HG03469 (cell line): ENCODE measurements at regions not wholly inside any gene's neighbourhood (a gene's known extent, or its start where the extent isn't known, plus 50 kb on each side); places are given as distances from the start of the nearest gene placed in this dataset.
"Not testable (repeated sequence)": the region's sequence is repeated elsewhere in the genome, so short reads cannot be mapped to it uniquely, and the experiment has no call there.

Experiments used
- ATAC-seq: cut with Tn5 transposase; IDR thresholded peaks from one replicate; pipeline ENCODE4 v1.9.1; 2021; ENCODE audit warnings: mild to moderate bottlenecking, moderate library complexity, moderate number of reproducible peaks; ENCODE audit not compliant: unreplicated experiment

DNA sequence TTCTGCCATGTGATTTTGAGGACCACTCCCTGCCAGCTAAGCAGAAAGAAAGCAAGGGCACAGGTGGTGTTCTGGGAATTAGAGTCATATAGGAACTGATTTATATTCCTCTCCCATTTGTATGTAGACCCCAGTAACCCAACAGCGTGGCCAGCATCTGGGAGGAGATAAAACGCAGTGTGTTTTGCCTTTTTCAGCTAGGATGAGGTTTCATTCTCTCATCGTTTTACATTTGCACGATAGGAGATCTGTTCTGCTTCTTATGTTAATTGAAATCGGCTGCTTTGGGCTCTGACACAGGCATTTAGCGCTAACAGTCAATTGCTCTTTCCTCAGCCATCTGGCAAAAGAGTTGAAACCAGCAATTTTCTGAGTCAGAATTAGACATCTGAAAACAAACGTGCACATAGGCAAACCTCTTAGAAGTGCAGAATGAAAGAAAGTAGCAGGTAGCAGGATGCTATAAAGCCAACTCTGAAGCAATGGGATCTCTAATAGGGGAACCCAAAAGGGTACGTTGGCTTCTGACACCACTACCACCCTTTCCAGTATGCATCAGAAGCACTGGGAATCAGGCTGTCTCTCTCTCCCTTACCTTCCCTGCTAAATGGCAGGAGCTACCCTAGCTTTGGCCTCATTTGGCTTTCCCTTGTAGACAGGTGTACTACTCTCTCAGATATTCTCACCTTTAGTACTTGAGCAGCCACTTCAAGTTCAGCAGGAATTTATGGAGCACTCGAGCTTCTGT is 219.1 kb downstream of the PHLDA1 start:
- ATAC-seq, result no peak

DNA sequence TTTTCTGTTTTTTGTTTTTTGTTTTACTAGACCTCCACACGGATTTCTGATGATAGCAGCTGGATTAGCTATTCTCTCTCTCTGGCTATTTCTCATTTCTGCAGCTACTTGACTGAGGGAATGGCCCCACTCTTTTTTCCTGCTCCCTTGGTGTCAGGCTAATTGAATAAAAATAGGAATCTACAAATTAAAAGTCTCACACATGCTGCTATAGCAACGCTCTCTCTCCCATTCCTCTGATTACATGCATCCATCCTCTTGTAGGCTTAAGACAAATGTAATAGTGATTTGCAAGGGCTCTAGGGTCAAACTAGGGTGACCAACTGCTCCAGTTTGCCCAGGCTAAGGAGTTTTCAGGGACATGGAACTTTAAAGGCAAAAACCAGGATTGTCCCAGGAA is 221.8 kb downstream of the PHLDA1 start:
- ATAC-seq, result no peak

DNA sequence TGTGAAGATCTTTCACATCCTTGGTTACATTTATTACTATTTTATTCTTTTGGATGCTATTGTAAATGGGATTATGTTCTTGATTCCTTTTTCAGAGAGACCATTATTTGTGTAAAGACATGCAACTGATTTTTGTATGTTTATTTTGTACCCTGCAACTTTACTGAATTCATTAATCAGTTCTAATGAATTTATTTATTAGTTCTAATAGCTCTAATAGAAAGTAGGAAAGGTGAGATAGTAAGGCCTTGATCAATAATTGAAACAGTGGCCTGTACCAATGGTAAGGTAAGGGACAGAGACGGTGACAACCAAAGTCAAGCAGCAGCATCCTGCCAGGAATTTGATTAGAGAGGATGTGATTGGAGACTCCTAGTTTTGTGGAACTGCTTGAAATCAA is 224.1 kb downstream of the PHLDA1 start:
- no peak for ATAC-seq

DNA sequence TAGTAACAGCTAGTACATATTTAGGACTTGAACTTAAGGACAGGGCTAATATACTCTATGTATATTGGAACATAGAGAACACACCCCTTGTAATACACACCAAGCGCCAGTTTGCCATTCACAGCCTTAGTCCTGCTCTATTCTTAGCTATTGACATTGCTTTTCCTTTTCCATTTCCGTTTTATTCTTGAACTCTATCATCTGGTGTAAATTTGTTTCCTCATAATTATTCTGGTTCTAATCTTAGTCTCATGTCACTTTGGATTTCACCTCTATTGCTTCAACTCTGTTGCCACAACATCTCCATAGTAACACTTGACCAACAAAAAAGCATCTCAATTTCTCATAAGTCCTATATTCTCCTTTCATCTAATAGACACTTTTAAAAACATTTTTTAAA is 225.7 kb downstream of the PHLDA1 start:
- ATAC-seq, result no peak

DNA sequence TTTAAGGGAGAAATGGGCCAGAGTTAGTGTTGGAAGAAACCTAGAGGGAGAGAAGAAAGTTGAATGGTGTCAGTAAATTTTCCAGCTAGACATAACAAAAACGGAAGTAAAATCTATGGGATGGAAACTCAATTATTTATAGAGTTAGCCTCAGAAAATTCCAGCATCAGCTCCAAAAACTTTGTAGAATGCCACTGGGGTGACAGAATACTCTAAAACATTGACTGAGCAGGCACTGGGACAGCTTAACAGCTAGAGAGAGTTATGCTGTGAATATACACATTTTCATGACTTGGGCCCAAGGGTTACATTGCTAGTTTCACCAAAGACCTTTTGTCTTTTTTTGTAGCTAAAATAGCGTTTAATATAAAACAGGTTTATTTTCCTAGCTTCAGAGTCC is 226.3 kb downstream of the PHLDA1 start:
- ATAC-seq, result no peak

DNA sequence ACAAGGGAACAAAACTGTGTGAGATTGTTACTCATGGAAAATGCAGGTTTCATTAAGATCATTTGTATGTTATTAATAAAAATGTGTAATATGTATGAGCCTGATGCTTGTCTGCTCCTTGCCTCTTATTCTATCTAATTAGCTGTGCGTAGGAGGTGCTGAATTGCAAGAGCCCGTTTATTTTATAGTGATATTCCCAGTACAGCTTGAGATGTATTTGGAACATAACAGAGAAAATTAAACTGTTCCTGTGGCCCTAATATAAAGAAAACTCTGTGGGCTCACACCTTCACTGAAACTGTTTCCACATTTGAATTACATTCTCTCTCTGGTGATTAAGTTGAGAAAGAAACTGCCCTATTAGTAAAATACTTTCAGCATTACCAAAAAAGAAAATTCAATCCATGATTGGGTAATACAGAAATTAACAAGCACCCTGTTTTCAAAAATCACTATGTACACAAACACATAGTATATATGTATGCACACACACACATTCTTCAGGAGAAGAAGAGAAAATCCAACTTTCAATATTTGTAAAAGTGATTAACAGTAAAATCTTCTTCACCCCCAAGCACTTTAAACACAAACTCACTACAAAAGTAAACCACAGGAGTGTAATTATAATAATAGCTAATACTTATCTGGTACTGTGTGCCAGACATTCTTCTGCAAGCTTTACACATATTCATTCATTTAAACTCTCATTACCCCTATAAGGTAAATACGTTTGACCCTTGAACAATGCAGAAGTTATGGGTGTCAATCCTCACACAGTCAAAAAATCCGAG is 233.2 kb downstream of the PHLDA1 start:
- no peak for ATAC-seq

DNA sequence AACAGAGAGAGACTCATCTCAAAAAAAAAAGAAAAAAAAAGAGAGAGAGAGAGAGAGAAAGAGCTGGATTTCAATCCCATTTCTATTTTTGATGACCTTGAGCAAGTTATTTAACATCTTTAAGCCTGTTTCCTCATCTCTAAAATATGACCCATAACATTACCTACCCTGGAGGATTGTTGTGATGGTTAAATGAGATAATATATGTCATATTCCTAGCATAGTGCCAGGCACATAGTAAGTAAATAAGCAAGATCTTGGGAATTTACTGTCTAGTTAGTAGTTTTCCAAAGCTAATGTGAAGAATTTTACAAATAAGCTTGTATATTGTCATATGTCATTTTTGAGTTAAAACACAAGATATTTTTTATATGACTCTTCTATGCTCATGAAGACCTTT is 236.5 kb downstream of the PHLDA1 start:
- no peak for ATAC-seq

DNA sequence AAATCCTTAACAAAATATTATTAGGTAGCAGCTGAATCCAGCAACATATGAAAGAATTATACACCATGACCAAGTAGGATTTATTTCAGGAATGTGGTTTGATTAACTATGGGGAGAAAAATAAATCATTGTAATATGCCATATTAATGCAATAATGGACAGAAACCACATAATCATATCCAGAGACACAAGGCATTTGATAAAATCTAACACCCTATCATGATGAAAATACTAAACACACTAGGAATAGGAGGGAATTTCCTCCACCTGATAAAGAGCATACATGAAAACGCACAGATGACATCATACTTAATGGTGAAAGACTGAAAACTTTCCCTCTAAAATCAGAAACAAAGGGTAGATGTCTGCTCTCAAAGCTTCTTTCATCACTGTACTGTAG is 238.9 kb downstream of the PHLDA1 start:
- no peak for ATAC-seq

DNA sequence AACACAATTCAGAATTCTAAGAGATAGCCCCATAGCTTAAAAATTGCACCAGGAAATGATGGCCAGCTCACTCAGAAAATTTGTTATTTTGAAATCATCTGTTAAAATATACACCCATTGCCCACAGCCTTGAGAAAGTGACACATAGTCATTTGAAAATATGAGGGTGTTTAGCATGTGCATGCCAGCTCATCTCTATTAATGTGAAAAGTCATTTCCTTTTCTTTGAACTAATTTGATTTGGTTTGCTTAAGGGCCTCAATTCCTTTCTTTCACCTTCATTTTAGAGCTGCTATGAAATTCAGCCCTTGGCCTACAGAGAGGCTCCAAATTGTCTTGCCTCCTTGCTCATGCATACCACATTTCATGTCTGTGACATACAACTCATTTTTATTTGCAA is 241.4 kb downstream of the PHLDA1 start:
- no peak for ATAC-seq

DNA sequence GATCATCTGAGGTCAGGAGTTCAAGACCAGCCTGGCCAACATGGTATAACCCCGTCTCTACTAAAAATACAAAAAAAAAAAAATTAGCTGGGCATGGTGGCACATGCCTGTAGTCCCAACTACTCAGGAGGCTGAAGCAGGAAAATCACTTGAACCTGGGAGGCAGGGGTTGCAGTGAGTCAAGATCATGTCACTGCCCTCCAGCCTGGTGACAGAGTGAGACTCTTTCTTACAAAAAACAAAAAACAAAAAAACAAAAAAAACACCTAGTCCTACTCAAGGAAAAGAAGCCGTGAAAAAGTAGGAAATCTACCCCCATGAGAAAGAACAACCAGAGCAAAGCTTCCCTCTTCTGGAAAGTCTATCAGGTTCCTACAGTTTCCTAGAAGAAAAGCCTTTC is 244.4 kb downstream of the PHLDA1 start:
- ATAC-seq, result not testable (repeated sequence)

DNA sequence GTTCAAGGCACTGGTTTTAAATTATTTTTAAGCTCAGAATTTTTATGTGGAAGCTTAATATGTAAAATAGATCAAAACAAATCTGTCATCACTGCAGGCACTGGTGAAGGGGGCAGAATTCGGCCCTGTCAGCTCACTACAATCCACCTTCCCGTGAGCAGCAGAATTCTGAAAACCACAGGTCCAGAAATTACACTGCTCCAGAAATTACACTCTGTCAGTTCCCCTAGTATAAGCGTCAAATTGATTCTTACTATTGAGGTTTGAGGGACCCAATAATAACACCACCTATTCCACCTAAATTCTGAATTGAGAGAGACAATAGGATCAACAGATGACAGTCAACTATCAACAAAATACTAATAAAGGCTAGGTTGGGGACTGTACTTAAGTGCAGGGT is 245.5 kb downstream of the PHLDA1 start:
- no peak for ATAC-seq

DNA sequence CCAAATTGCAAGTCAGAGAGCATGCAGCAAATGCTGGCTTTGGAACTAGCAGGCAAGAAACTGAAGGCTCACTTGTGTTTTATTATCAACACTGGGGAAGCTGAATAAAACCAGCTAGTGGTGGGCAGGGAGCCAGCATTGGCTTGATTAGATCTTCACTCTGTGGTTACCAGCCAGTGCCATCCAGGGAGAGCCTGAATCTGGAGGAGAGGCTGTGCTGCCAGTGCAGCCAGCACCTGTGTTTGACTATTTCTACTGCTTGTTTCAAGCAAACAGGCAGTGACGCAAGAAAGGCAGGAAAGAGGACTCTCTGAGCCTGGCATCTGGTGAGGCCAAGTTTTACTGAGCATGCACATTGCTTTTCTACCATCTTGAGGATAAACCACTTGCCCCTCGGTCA is 247.0 kb downstream of the PHLDA1 start:
- no peak for ATAC-seq

DNA sequence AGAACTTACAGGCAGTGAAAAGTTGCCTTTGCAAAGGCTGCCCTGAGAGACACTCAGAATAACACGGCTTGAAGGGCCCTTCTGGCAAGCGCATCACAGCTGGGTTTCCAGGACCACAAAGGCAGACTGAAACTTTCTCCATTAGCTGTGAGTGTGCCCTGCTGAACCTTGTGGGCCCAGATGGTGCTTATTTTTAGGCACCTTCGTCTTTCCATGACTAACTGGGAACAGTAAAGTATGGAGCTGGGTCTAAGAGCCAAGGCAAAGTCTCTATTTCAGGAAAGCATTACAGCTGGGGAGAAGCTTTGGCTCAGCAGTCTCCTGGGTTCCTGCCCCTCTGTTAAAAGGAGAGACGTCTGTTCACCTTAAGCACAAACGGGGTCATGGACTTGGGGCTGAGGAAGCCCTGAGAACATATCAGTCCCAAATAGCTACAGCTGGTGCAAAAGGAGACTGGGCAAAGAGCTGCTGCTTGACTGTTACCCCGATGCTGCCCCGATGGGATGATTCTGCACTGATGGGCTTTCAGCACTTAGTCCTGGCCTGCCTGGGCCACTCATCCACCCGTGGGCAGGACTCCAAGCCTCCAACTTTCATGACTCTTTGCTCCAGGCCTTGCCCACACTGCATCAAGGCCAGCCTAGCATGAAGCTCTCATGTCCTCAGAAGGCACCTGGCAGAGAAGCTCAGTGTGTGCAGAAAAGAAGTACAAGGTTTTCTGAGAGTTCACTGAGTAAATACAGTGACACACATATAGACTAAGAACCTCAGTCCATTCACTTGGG is 248.3 kb downstream of the PHLDA1 start:
- ATAC-seq, result no peak

DNA sequence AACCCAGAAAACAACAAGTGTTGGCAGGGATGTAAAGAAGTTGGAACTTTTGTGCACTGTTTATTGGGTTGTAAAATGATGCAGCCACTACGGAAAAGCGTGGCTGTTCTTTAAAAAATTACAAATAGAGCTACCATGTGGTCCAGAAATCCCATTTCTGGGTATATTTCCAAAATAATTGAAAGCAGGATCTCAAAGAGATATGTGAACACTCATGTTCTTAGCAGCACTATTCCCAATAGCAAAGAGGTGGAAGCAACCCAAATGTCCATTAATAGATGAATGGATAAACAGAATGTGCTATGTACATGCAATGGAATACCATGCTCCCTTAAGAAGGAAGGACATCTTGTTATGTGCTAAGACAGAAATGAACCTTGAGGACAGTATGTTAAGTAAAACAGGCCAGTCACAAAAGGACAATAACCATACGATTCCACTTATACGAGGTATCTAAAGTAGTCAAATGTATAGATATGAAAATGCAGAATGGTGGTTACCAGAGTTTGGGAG is 249.5 kb downstream of the PHLDA1 start:
- ATAC-seq, result no peak

DNA sequence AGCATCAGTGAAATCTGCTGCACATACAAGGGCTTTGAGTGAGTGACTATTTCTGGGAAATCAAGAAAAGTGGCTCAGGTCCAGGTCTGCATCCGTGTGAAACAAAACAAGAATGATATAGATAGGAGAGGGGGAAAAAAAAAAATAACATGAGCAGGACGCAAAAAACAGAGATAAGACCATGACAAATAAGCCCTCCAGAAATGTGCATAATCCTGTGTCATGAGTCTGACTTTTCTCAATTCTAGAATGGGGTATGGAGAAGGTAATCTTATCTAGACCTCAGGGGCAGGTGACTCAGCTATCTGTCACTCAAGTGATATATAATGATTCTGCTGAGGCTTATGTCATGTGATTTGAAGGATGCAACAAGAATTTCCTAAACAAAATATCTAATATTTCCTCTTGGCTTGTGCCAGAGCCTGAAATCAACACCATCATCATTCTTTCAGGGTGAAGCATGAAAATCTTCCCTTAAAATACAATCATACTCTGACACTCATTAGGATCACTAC is 250.0 kb downstream of the PHLDA1 start:
- no peak for ATAC-seq

DNA sequence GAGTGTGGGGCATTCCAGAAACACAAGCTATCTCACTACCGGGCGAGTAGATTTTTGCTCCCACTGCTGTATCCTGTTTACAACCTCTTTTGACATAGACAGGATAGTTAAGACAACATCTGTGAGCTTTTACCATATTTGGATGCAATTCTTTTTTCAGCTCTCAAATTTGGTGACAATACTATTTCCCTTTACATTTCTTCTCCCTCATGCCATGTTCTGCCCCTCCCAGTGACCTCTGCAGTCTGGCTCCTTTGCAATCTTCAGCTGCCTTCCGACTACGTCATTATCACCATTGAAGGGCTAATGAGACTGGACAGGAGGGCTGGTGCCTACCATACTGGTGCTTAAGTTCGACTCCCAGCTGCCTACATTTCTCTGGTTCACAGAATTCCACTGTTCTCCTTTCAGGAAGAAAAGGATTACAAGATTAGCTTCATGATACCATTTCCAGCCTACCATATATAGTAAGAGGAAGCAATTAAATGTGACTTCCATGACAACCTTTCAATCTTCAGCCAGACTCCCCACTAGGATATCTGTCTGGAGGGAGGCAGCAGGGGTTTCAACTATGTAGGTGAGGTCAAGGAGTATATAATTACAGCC is 251.6 kb downstream of the PHLDA1 start:
- ATAC-seq, result no peak

DNA sequence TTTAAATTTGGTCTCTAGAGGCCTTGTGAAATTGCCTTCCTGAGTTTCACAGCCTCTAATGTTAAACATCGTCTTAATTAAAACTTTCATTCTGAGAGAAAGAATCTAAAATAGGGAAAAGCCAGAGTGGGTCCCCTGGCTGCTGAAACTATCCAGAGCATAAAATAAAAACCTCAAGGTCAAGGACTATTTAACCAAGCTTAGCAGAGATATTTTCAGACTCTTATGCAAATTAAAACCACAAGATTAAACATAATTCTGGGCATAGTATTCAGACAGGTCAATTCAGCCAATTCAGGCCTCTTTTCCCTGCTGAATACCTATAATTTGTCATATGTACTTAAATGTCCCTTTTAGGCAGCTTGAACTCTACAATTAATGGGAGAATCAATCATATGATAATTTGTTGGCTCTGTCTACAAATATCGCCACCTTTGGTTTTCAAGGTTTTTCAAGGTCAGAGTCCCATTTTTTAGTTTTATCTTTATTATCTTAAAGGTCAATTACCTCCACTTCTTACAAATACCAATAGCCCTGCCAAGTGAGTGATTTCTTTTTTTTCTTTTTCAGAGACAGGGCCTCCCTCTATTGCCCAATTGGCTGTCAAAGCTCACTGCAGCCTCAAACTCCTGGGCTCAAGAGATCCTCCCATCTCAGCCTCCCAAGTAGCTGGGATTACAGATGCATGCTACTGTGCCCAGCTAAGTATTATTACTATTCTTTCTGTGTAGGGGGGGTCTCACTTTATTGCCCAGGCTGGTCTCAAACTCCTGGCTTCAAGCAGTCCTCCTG is 257.1 kb downstream of the PHLDA1 start:
- ATAC-seq, result no peak

DNA sequence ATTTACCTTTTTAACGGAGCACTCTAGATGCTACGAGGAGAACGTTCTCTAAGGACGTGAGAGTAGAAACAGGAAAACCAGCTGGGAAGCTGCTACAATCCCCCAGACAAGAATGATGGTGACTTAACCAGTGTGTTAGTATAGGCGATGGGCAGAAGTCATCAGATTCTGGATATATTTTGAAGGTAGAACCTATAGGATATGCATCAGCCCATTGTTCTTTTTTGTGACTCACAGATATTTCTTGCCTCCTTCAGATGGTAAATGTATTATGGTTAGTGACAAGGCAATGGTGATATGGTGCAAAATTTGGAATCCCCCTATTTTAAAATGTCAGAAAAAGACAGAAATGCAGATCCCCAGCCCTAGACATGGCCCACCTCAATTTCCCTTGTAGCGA is 258.2 kb downstream of the PHLDA1 start:
- no peak for ATAC-seq

DNA sequence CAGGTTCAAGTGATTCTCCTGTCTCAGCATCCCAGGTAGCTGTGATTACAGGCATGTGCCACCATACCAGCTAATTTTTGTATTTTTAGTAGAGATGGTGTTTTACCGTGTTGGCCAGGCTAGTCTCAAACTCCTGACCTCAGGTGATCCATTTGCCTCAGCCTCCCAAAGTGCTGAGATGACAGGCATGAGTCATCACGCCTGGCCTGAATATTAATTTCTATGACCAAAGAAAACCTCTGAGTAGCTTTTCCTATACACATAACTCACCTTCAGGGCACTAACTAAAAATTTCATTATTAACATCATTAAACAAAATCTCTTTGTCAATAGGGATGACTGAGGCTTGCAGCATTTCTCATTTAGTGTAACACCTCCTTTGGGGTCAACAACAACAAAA is 259.6 kb upstream of the KRR1 start:
- no peak for ATAC-seq

DNA sequence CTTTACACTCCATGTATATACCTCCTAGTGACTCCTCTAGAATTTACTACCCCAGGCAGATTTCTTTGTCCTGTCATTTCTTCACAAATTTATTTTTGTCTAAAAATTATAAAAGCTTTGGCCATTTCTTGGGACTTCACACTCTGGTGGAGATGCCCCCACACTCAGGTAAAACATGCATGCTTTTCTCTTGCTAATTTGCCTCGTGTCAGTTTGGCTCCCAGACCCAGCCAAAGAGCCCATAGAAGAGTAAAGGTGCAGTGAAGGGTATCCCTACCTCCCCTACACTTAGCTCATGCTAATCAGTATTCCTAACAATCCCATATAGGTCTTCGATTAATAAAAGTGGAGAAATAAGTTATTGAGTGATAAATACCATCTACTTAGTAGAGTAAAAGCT is 256.5 kb upstream of the KRR1 start:
- ATAC-seq, result no peak
